Keratinocyte (primary cell): ENCODE measurements at regions not wholly inside any gene's neighbourhood (a gene's known extent, or its start where the extent isn't known, plus 50 kb on each side); places are given as distances from the start of the nearest gene placed in this dataset.

ENCODE experiments used
- DNase-seq: peaks from one replicate; pipeline ENCODE4 v3.0.0-alpha.2; 2011; ENCODE audit warnings: low read depth, missing footprints, low spot score
- FAIRE-seq: peaks from 2 replicates; lab custom pipeline; 2011; peaks lifted over from hg19 to GRCh38; lab: Jason Lieb, UNC
- H2AFZ ChIP-seq: 2 replicates; pipeline ENCODE4 v1.6.0; 2012; ENCODE audit warnings: low read length, control low read depth, inconsistent platforms; ENCODE audit not compliant: control insufficient read depth
- H3K27ac ChIP-seq: 2 replicates; pipeline ENCODE4 v1.5.1; 2011; ENCODE audit warnings: low read length; ENCODE audit not compliant: control insufficient read depth, insufficient read depth
- H3K27me3 ChIP-seq: 3 replicates; pipeline ENCODE4 v1.6.0; 2011; ENCODE audit warnings: low read length; ENCODE audit not compliant: control insufficient read depth, insufficient read depth; ENCODE audit errors: extremely low read depth
- H3K36me3 ChIP-seq, 2 experiments: 2 replicates in 1 of 2; 3 replicates in 1 of 2; pipeline ENCODE4 v1.5.1; 2011; ENCODE audit warnings: low read length in 2 of 2, mild to moderate bottlenecking in 1 of 2; ENCODE audit not compliant: control insufficient read depth in 2 of 2, insufficient read depth in 2 of 2; ENCODE audit errors: extremely low read depth in 1 of 2
- H3K4me1 ChIP-seq: 3 replicates; pipeline ENCODE4 v1.5.1; 2011; ENCODE audit warnings: low read length; ENCODE audit not compliant: control insufficient read depth, insufficient read depth; ENCODE audit errors: extremely low read depth
- H3K4me2 ChIP-seq: 3 replicates; pipeline ENCODE4 v1.6.0; 2011; ENCODE audit warnings: low read depth, low read length; ENCODE audit not compliant: control insufficient read depth, insufficient read depth; ENCODE audit errors: extremely low read depth
- H3K4me3 ChIP-seq, 3 experiments: fragments of 200-600 bp in 1 of 3; sonication (generic) in 1 of 3; 2 replicates in 2 of 3; 3 replicates in 1 of 3; pipeline ENCODE4 v1.5.1; 2011 to 2016; ENCODE audit warnings: low read length in 3 of 3, mild to moderate bottlenecking in 3 of 3, control low read depth in 2 of 3, inconsistent platforms in 1 of 3, low read depth in 1 of 3, mixed read lengths in 1 of 3, mixed run types in 1 of 3, moderate library complexity in 1 of 3; ENCODE audit not compliant: control insufficient read depth in 2 of 3, insufficient read depth in 2 of 3; ENCODE audit errors: extremely low read depth in 1 of 3
- H3K79me2 ChIP-seq: 2 replicates; pipeline ENCODE4 v1.6.0; 2012; ENCODE audit warnings: low read length; ENCODE audit not compliant: control insufficient read depth, insufficient read depth
- H3K9ac ChIP-seq: 3 replicates; pipeline ENCODE4 v1.6.0; 2011; ENCODE audit warnings: low read length; ENCODE audit not compliant: control insufficient read depth, insufficient read depth; ENCODE audit errors: extremely low read depth
- H3K9me1 ChIP-seq: 3 replicates; pipeline ENCODE4 v1.6.0; 2011; ENCODE audit warnings: low read length; ENCODE audit not compliant: control insufficient read depth, insufficient read depth; ENCODE audit errors: extremely low read depth
- H3K9me3 ChIP-seq: 2 replicates; pipeline ENCODE4 v1.5.1; 2012; ENCODE audit warnings: low read depth, low read length; ENCODE audit not compliant: control insufficient read depth
- H4K20me1 ChIP-seq: 3 replicates; pipeline ENCODE4 v1.6.0; 2011; ENCODE audit warnings: low read length; ENCODE audit not compliant: control insufficient read depth, insufficient read depth; ENCODE audit errors: extremely low read depth
- EZH2 ChIP-seq: IDR thresholded peaks from one replicate; pipeline ENCODE4 v1.6.1; 2012; ENCODE audit warnings: inconsistent platforms, mild to moderate bottlenecking, low read length, moderate library complexity
- dilution Hi-C: fragments of 300-500 bp; cut with MboI; formaldehyde crosslinking; loops from one replicate; pipeline ENCODE4 v1.7.0; 2020; ENCODE audit warnings: low sequenced_read_pairs; ENCODE audit not compliant: extremely low pct_ligation_motif_present
- TF ChIP-seq, protein P1 (sequence below), 3 experiments: IDR thresholded peaks in 1 of 3; conservative IDR thresholded peaks in 1 of 3; optimal IDR thresholded peaks in 1 of 3; 2 replicates in 2 of 3; 3 replicates in 1 of 3; pipeline versions ENCODE3 to v1.5.1; 2011; ENCODE audit warnings: low read length in 3 of 3, mild to moderate bottlenecking in 3 of 3, moderate library complexity in 2 of 3, control low read depth in 1 of 3, inconsistent platforms in 1 of 3; ENCODE audit not compliant: insufficient read depth in 2 of 3; ENCODE audit errors: extremely low read depth in 1 of 3

DNA sequence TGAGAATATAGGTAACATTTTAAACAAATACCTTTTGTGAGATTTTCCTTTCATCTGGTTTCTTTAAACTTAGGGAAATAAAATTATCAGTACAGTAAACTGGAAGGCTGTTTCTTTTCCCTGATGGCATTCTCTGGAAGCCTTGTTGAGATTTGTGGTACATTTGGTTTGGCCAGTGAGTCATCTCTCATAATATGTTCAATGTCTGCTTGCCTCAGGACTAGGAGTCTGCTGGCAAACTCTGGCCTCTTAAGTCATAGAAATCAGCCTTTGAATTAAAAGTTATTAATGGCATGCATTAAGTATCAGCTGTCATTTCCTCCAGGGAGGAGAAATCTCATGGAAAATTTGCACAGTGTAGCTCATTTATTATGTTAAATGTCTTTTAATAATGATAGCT, 316.6 kb upstream of the KIAA1217 start:
- Histone ChIP-seq H3K36me3 (no peaks in the 10 kb centered on the region), H3K79me2 (no peaks in the 10 kb centered on the region), H3K4me3 (no peak overlapping the region), H2AFZ (no peak overlapping the region), H3K9ac (no peak overlapping the region), H4K20me1 (no peaks in the 10 kb centered on the region), H3K27me3 (no peaks in the 10 kb centered on the region), H3K27ac (no peak overlapping the region), H3K4me1 (no peaks in the 10 kb centered on the region), H3K9me3 (no peaks in the 10 kb centered on the region), H3K4me2 (no peak overlapping the region), H3K9me1 (no peaks in the 10 kb centered on the region)
- dilution Hi-C loops, result no loop called here
- FAIRE-seq, result no peak
- TF ChIP-seq, protein P1, sequence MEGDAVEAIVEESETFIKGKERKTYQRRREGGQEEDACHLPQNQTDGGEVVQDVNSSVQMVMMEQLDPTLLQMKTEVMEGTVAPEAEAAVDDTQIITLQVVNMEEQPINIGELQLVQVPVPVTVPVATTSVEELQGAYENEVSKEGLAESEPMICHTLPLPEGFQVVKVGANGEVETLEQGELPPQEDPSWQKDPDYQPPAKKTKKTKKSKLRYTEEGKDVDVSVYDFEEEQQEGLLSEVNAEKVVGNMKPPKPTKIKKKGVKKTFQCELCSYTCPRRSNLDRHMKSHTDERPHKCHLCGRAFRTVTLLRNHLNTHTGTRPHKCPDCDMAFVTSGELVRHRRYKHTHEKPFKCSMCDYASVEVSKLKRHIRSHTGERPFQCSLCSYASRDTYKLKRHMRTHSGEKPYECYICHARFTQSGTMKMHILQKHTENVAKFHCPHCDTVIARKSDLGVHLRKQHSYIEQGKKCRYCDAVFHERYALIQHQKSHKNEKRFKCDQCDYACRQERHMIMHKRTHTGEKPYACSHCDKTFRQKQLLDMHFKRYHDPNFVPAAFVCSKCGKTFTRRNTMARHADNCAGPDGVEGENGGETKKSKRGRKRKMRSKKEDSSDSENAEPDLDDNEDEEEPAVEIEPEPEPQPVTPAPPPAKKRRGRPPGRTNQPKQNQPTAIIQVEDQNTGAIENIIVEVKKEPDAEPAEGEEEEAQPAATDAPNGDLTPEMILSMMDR (optimal IDR thresholded peaks at IDR 0.05 in 1 of 3, IDR thresholded peaks at IDR 0.05 in 1 of 3, conservative IDR thresholded peaks at IDR 0.05 in 1 of 3; ENCODE audit: extremely low read depth in 1 of 3, insufficient read depth in 2 of 3, low read length in 3 of 3), result no peak
- DNase-seq, result no peak

DNA sequence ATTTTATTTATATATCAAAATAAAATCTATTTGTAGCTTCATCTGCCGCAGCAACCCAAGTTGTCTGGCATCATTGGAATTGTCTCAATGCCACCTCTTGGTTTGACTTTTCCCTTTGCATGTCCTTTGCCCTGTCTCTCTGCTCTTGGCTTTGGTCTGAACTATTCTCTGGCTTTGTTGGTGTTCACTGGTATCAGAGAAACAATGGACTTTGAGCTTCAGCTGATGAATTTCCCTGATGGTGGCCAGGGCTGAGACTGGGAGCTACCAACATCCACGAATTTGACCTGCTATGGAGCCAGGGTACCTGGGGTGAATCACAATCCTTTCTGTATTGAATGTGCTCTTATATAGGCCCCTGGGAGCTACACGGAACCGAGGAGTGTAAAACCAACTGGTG, 311.7 kb upstream of the KIAA1217 start:
- dilution Hi-C loops, result no loop called here
- TF ChIP-seq, protein P1 (optimal IDR thresholded peaks at IDR 0.05 in 1 of 3, IDR thresholded peaks at IDR 0.05 in 1 of 3, conservative IDR thresholded peaks at IDR 0.05 in 1 of 3; ENCODE audit: extremely low read depth in 1 of 3, insufficient read depth in 2 of 3, low read length in 3 of 3), result no peak
- TF ChIP-seq EZH2, result no peak

More for the DNA sequence above, 311.7 kb upstream of the KIAA1217 start:
- H3K27me3 ChIP-seq, result no peaks in the 10 kb centered on the region
- no peaks in the 10 kb centered on the region for H4K20me1 ChIP-seq
- H3K9me1 ChIP-seq, result no peaks in the 10 kb centered on the region
- H3K9me3 ChIP-seq, result no peaks in the 10 kb centered on the region
- H3K79me2 ChIP-seq, result no peaks in the 10 kb centered on the region
- no peaks in the 10 kb centered on the region for H3K36me3 ChIP-seq
- no peaks in the 10 kb centered on the region for H3K4me1 ChIP-seq
- no peak overlapping the region for H3K4me2 ChIP-seq
- no peak overlapping the region for H3K4me3 ChIP-seq
- no peak overlapping the region for H2AFZ ChIP-seq
- DNase-seq (no peak), FAIRE-seq (no peak)
- H3K9ac ChIP-seq, result no peak overlapping the region
- no peak overlapping the region for H3K27ac ChIP-seq
